Activated T-cell treated with anti-CD3 and anti-CD28 coated beads, Interleukin-2, amount 50 U/mL, for 72 hours (primary cell): ENCODE measurements at regions not wholly inside any gene's neighbourhood (a gene's known extent, or its start where the extent isn't known, plus 50 kb on each side); places are given as distances from the start of the nearest gene placed in this dataset.
A peak's percentile ranks its signal among the peaks of the same experiment; 100 is the strongest.

Source experiments
- ATAC-seq, 2 donors: fragments of 150-1000 bp; cut with Tn5 transposase; replicated peaks in 1 of 2; 2 replicates each; pipeline ENCODE4 v1.10.0; 2021; ENCODE audit warnings: moderate library complexity in 2 of 2, mild to moderate bottlenecking in 1 of 2
- DNase-seq, 2 donors: peaks; one replicate each; pipeline ENCODE4 v3.0.0; 2021 to 2022; ENCODE audit warnings: mixed read lengths in 1 of 2
- H3K27ac Mint-ChIP-seq: one replicate; pipeline ENCODE4 v1.8.0; 2022; ENCODE audit warnings: mild to moderate bottlenecking, moderate library complexity, mixed read lengths
- H3K27me3 Mint-ChIP-seq: one replicate; pipeline ENCODE4 v1.8.0; 2022; ENCODE audit warnings: low read depth, mixed read lengths
- H3K36me3 Mint-ChIP-seq, 2 donors: one replicate each; pipeline ENCODE4 v1.8.0; 2022; ENCODE audit warnings: mixed read lengths in 2 of 2, mild to moderate bottlenecking in 1 of 2; ENCODE audit not compliant: insufficient read depth in 2 of 2
- H3K4me1 Mint-ChIP-seq: one replicate; pipeline ENCODE4 v1.8.0; 2022; ENCODE audit warnings: low read depth, mixed read lengths
- H3K4me3 Mint-ChIP-seq, 2 donors: one replicate each; pipeline ENCODE4 v1.8.0; 2022; ENCODE audit warnings: mild to moderate bottlenecking in 2 of 2, mixed read lengths in 2 of 2, moderate library complexity in 2 of 2
- H3K9me3 Mint-ChIP-seq, 2 donors: one replicate each; pipeline ENCODE4 v1.8.0; 2022; ENCODE audit warnings: mixed read lengths in 2 of 2

DNA sequence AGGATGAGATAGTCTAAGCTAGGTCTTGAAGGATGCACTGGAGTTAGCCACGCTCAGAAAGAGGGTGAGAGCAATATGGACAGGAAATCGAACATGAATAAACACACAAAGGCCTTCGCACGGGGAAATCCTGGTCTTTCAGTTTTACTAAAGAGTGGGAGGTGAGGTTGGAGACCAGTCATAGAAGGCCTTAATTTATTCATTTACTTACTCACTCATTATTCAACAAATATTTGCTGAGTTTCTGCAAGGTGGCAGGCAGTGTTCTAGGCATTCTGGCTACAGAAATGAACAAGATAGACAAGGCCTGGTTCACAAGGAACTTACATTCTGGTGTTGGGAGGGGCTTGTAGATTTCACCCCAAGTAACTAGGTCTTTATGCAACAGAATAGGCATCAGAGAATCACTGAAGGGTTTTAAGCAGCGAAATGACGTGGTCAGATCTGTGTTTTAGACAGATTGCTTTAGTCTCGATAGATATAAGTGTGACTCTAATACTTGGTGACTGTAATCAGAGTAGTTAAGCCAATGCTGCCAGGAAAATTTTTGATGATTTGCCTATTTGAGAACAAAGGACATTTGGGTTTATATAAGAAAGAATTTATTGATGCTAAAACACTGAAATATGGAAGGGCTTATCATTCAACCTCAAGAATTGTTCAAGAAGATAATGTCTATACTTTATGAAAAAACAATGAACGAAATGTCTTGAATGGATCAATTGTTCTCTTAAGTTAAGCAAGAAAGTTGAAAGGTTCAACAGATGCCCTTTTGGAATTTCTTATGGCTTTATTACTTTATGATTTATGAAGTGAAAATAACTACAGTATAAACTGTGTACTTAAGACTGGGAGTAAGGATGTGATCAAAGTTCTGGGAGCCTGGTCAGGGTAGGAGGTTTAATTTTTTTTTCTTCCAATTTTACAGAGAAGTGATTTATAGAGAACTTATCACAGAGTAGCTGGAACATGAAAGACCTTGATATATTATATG is 184.4 kb upstream of the CASK start:
- peaks cover 0 to 2% of the 10 kb centered on the region in 2 donors for H3K36me3 Mint-ChIP-seq
- H3K9me3 Mint-ChIP-seq: peaks cover 2% of the 10 kb centered on the region in 2 donors
- H3K27ac Mint-ChIP-seq: no peak overlapping the region
- peak overlapping the region in 1 of 2 donors; percentile 37 for H3K4me3 Mint-ChIP-seq
- DNase-seq (peak; percentile 44 to 53), ATAC-seq (peak; percentile 94)
- H3K27me3 Mint-ChIP-seq: peaks cover 18% of the 10 kb centered on the region
- peaks cover 36% of the 10 kb centered on the region for H3K4me1 Mint-ChIP-seq

DNA sequence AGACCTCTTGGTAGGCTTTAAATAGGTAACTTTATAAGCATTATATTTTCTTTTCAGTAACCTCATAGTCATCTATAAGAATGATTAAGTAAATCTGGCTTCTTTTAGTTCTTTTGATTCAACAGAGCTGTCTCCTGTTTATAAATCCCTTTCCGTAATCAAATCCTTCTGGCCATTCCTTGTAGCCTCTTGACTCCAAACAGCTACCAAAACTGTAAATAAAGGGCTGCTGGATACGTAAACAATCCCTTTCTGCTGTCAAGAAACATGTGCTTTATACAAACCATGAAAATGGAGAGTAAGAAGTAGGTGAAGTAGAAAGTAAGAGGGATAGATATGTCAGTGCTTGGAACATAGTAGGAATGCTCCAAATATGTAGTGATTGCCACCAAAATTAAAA is 183.2 kb upstream of the CASK start:
- DNase-seq: no peak
- Mint-ChIP-seq H3K27me3 (peaks cover 19% of the 10 kb centered on the region), H3K27ac (no peak overlapping the region), H3K9me3 (peaks cover 0 to 2% of the 10 kb centered on the region in 2 donors), H3K4me3 (no peak overlapping the region), H3K36me3 (no peaks in the 10 kb centered on the region), H3K4me1 (peaks cover 36% of the 10 kb centered on the region)
- ATAC-seq: no peak

DNA sequence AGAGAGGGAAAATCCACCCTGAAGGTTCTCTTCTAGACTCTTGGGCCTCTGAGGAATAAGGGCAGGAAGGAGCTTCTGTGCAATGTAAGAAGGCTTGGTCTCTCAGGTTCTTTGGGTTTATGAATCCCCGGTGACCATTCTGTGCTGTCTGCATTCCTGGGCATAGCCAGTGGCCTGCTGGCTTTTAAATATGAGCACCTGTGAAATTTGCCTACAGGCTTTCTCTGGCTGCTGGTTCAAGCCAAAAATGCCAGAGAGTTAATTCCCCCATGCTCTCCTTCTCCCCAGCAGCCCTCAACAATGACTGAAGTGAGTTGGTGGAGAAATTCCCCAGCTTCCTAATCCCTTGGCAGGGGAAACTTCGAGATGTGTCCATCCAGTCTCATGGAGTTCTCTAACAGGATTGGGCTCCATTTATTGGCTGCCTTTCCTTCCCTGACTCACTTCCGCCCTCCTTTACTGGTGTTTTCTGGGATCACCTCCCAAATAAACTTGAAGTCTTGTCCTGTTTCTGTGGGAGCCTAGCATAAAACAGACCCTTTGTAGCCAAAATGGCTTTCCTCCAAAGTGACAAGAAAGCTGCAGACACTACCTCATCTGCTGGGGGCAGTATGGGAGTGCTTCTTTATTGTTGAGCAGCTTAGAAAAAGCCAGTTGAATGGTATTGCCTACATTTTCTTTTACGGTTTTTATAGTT is 179.4 kb upstream of the CASK start:
- no peak for ATAC-seq
- Mint-ChIP-seq H3K27ac (no peak overlapping the region), H3K4me3 (no peak overlapping the region), H3K9me3 (peaks cover 0 to 2% of the 10 kb centered on the region in 2 donors), H3K4me1 (peaks cover 23% of the 10 kb centered on the region), H3K36me3 (no peaks in the 10 kb centered on the region), H3K27me3 (peaks cover 26% of the 10 kb centered on the region)
- DNase-seq: no peak

DNA sequence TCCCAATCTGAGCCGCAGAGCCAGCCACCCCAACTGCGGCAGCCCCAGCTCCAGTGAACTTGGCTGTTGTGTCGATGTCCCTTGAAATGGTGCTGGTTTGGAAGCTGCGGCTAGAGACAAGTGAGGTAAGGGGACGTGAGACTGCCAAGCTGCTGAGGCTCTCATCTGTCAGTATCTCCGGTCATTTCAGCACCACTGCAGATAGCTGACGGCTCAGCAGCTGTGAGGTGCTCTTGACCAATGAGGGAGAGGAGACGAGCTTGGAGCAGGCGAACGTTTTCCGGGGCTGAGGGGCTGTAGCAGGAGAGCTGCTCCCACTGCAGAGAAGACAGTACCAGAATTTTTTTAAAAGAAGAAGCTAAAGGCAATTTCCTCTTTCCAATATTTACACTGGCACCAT is 175.5 kb upstream of the CASK start:
- no peak for ATAC-seq
- Mint-ChIP-seq H3K36me3 (no peaks in the 10 kb centered on the region), H3K4me1 (peaks cover 14% of the 10 kb centered on the region)

DNA sequence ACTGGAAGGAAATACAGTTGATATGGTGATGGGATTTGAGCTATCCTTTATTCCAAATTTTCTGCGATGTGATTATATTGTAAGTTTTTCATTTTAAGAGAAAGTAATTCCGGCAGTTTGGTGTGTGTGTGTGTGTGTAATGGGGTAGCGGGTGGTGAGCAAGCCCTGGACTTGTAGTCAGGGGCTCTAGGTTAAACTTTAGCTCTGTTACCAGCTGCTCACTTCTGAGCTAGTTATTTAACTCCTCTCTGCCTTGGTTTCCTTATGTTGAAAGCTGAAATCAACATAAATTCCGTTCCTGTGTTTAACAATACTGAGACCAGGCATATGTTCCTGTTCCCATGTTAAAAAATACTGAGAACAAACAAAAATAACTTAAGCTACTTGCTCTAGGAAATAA is 174.1 kb upstream of the CASK start:
- ATAC-seq (no peak), DNase-seq (no peak)
- Mint-ChIP-seq H3K27ac (no peak overlapping the region), H3K4me1 (peaks cover 11% of the 10 kb centered on the region), H3K9me3 (no peaks in the 10 kb centered on the region), H3K36me3 (no peaks in the 10 kb centered on the region), H3K27me3 (peaks cover 12% of the 10 kb centered on the region), H3K4me3 (no peak overlapping the region)

More for the DNA sequence above, 175.5 kb upstream of the CASK start:
- H3K27me3 Mint-ChIP-seq: peaks cover 24% of the 10 kb centered on the region
- DNase-seq: no peak
- peaks cover 0 to under 1% of the 10 kb centered on the region in 2 donors for H3K9me3 Mint-ChIP-seq
- H3K4me3 Mint-ChIP-seq: no peak overlapping the region
- H3K27ac Mint-ChIP-seq: no peak overlapping the region

DNA sequence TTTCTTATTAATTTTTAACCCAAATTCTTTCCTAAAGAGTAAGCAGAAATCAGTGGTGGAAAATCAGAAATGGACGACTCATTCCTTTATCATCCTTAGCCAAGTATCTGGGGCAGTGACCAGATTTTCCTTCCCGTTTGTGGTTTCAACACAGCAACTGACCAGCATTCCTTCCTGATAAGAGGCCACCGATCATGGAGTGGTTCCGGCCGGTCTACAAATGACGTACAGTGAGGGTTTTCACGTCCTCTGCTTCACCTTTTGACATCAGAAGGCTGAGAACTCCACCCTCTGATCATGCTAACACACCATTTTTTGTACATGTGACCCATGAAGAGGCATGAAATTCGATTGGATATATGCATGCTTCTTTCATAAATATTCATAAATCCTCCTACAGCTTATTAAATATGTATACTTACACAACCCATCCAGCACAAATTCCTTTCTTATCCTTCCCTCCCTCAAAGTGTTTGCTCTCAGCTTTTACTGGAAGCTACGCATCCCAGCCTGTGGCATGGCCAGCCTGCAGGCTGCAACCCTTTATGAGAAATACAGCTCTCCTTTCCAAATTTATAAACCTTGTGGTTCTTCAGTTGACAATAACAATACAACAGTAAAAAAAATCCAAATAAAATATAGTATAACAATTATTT is 173.0 kb upstream of the CASK start:
- no peaks in the 10 kb centered on the region for H3K36me3 Mint-ChIP-seq
- no peak for DNase-seq
- H3K27me3 Mint-ChIP-seq: peaks cover 7% of the 10 kb centered on the region
- no peaks in the 10 kb centered on the region for H3K9me3 Mint-ChIP-seq
- H3K4me3 Mint-ChIP-seq: no peak overlapping the region
- no peak for ATAC-seq
- H3K27ac Mint-ChIP-seq: no peak overlapping the region
- peaks cover 12% of the 10 kb centered on the region for H3K4me1 Mint-ChIP-seq

DNA sequence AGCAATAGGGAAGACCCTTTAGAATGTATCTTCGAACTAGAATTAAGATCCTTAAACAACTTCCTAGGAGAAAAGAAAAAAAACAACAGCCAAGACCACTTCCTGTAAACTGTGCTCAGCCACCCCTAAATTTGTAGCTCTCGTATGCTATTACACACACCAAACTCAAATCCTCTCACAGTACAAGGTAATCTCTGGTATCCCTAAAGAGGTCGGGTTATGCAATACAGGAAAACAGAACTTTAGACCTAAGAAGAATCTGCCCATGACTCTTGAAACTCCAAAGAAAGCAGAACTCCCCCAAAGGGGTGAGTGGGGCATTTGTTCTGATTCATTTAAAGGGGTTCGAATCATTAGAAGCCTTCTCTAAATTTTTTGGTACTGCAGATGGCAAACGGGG is 170.9 kb upstream of the CASK start:
- no peak for DNase-seq
- peaks cover 6% of the 10 kb centered on the region for H3K27me3 Mint-ChIP-seq
- H3K4me3 Mint-ChIP-seq: peak overlapping the region in 1 of 2 donors; percentile 40

DNA sequence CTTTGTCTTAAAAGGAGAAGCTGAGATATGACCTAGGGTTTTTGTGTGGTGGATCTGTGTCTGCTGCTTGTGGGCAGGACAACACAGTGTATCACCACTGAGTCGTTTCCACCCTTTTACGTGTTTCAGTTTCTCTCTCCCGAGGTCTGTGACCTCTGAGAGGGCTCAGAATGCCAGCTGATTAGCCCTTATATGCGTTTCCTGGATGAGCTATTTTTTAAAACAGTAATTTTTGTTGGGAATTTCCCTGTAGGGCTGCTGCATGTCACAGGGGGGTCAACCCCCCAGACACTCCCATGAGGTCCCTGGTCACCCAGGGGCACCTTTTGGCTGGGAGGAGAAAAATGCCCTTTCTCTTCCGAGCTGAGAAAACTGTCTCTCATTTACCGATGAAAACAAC is 170.4 kb upstream of the CASK start:
- H3K27ac Mint-ChIP-seq: no peak overlapping the region
- H3K4me3 Mint-ChIP-seq: peak overlapping the region; percentile 4 to 40
- H3K9me3 Mint-ChIP-seq: no peaks in the 10 kb centered on the region
- peaks cover under 1% of the 10 kb centered on the region for H3K27me3 Mint-ChIP-seq
- peak; percentile 2 to 10 for DNase-seq
- peaks cover 33% of the 10 kb centered on the region for H3K4me1 Mint-ChIP-seq
- no peaks in the 10 kb centered on the region for H3K36me3 Mint-ChIP-seq
- ATAC-seq: peak; percentile 63 to 64

More for the DNA sequence above, 170.9 kb upstream of the CASK start:
- Mint-ChIP-seq H3K9me3 (no peaks in the 10 kb centered on the region), H3K4me1 (peaks cover 33% of the 10 kb centered on the region), H3K27ac (no peak overlapping the region), H3K36me3 (no peaks in the 10 kb centered on the region)
- no peak for ATAC-seq

DNA sequence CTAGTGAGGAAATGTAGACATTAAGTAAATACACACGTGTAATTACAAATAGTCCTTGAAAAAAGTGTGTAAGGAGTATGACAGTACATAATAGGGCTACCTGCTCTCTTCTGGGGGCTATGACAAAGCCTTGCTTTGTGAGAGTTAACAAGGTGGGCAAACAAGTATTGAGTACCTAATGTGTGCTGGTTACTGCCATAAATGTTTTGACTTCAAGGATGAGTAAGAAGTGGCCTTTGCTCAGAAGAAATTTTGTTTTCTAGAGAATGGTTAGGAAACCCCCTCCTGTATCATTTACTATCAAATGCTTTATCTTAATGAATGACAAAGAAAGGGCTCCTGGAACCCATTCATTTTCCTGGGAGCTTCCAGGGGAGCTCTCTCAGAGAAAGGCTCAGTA is 167.0 kb upstream of the CASK start:
- DNase-seq: peak in 1 of 2 donors; percentile 2
- no peaks in the 10 kb centered on the region for H3K36me3 Mint-ChIP-seq
- peak overlapping the region; percentile 16 to 71 for H3K4me3 Mint-ChIP-seq
- H3K4me1 Mint-ChIP-seq: peaks cover 33% of the 10 kb centered on the region
- ATAC-seq: peak; percentile 90
- peak overlapping the region; percentile 74 for H3K27ac Mint-ChIP-seq
- H3K27me3 Mint-ChIP-seq: no peaks in the 10 kb centered on the region
- no peaks in the 10 kb centered on the region for H3K9me3 Mint-ChIP-seq

DNA sequence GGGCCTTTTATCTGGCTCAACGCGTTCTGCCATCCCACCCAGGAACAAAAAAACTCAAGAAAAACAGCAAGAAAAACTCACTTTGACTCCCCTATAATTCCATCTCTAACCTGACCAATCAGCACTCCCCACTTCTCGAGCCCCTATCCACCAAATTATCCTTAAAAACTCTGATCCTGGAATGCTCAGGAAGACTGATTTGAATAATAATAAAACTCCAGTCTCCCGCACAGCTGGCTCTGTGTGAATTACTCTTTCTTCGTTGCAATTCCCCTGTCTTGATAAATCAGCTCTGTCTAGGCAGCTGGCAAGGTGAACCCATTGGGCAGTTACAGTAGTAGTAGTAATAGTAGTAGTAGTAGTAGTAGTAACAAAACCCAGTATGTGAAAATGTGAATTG is 165.7 kb upstream of the CASK start:
- no peak overlapping the region for H3K27ac Mint-ChIP-seq
- H3K36me3 Mint-ChIP-seq: no peaks in the 10 kb centered on the region
- no peaks in the 10 kb centered on the region for H3K9me3 Mint-ChIP-seq
- H3K4me3 Mint-ChIP-seq: no peak overlapping the region
- H3K27me3 Mint-ChIP-seq: no peaks in the 10 kb centered on the region
- DNase-seq (no peak), ATAC-seq (no peak)
- peaks cover 30% of the 10 kb centered on the region for H3K4me1 Mint-ChIP-seq

DNA sequence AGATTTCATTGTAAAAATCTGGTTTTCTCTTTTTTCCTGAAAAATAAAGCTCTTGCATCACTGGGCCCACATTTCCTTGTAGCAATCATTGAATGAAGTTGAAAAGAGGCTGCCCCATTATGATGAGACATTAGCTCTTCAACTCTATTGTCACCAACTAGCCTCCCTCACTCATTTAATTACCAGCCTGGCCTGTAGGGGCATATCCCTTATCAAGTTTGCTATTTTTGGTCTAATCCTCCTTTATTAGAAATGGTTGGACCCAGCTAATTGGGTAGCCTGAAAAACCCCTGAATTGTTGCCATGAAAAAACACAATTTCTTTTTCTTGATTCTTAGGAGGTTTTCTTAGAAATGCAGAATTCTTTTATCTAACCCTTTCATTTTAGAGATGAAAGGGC is 164.6 kb upstream of the CASK start:
- Mint-ChIP-seq H3K4me3 (no peak overlapping the region), H3K27me3 (no peaks in the 10 kb centered on the region), H3K27ac (no peak overlapping the region)

DNA sequence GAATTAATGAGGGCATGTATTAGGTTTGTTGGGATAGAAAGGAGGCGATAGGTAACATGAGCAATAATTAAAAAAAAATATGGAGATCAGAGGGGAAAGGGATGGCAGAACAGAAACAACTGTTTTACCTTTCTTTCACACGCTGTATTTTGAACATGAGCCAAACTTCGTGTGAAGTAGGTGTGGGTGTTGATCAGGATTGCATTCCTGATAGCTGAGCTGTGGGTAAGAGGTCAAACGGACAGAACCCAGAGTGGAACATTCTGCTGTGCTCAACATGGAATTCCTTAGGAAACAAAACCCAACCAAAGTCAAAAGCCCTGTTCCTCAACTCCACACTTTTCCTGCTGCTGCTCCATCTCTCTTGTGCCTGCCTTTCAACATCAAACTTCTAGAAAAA is 162.5 kb upstream of the CASK start:
- H3K36me3 Mint-ChIP-seq: no peaks in the 10 kb centered on the region
- no peaks in the 10 kb centered on the region for H3K9me3 Mint-ChIP-seq
- ATAC-seq (no peak), DNase-seq (no peak)
- H3K27me3 Mint-ChIP-seq: no peaks in the 10 kb centered on the region
- no peak overlapping the region for H3K4me3 Mint-ChIP-seq
- H3K27ac Mint-ChIP-seq: no peak overlapping the region
- peaks cover 15% of the 10 kb centered on the region for H3K4me1 Mint-ChIP-seq

More for the DNA sequence above, 164.6 kb upstream of the CASK start:
- H3K9me3 Mint-ChIP-seq: no peaks in the 10 kb centered on the region
- DNase-seq (no peak), ATAC-seq (no peak)
- no peaks in the 10 kb centered on the region for H3K36me3 Mint-ChIP-seq
- H3K4me1 Mint-ChIP-seq: peaks cover 22% of the 10 kb centered on the region

DNA sequence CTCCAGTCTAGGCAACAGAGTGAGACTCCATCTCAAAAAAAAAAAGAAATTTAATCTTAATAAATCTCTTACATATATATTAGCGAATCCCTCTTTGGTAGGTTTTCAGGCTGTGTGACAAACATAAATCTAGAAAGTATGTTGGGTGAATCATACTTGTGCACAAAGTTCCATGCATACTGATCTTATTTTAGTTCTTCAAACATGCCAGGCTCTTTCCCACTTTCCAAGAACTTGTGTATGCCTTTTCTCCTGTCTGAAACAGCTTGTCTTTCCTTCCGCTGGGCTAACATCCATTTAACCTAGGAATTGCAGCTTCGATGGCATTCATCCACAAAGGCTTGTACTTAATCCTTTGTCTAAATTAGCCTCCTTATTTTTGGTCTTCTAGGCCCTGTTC is 156.6 kb upstream of the CASK start:
- no peak for ATAC-seq

More for the DNA sequence above, 156.6 kb upstream of the CASK start:
- Mint-ChIP-seq H3K36me3 (peaks cover 0 to 2% of the 10 kb centered on the region in 2 donors), H3K4me1 (peaks cover 6% of the 10 kb centered on the region), H3K4me3 (no peak overlapping the region), H3K27me3 (no peaks in the 10 kb centered on the region), H3K9me3 (peaks cover 0 to 1% of the 10 kb centered on the region in 2 donors), H3K27ac (no peak overlapping the region)
- no peak for DNase-seq
